HG02571 (cell line): ENCODE measurements at regions not wholly inside any gene's neighbourhood (a gene's known extent, or its start where the extent isn't known, plus 50 kb on each side); places are given as distances from the start of the nearest gene placed in this dataset.

Experiments
- ATAC-seq: cut with Tn5 transposase; IDR thresholded peaks from one replicate; pipeline ENCODE4 v1.9.1; 2021; ENCODE audit warnings: mild to moderate bottlenecking, moderate library complexity; ENCODE audit not compliant: unreplicated experiment

DNA sequence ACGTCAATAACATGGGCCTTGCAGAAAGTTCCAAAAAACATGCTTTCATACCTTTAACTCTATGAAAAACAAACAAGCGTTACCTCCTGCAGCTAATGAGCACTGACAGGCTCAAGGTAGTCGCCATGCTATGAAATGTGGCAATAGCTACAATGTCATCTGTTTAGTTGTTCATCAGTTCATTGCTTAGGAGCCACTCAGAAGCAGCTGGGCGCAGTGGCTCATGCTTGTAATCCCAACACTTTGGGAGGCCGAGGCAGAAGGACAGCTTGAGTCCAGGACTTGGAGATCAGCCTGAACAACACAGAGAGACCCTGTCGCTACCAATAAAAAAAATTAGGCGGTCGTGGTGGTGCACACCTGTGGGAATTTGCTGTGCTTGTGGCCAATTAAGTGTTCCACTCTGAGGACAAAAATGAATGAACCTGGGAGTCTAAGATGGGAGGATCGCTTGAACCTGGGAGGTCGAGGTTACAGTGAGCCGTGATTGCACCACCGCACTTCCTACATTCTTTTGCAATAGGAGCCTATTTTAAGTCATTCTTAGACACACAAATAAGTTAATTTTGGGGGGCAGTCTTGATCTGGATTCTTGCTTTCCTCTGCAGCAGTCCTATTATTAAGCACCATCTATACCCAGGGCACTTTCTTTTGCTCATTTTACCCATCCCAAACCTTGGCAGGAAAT is 276.2 kb upstream of the KLF14 start:
- no peak for ATAC-seq

GRCh38 chr7:131010717-131011431 is 276.9 kb upstream of the KLF14 start:
- ATAC-seq: no peak

DNA sequence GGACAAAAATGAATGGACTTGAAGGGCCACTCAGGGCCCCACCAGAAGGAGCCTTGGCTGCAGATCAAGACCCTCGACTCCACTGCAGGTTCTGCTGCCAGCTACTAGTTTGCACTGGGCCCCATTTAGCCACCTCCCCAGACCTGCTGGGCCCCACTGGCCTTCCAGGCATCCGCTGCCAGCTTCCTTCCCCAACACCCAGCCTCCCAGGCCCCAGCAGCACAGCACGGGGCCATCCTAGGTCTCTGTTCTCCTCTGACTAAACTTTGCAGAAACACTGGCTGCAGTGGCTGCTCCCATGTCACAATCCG is 277.4 kb upstream of the KLF14 start:
- no peak for ATAC-seq

GRCh38 chr7:131011976-131012375 is 278.0 kb upstream of the KLF14 start:
- no peak for ATAC-seq

DNA sequence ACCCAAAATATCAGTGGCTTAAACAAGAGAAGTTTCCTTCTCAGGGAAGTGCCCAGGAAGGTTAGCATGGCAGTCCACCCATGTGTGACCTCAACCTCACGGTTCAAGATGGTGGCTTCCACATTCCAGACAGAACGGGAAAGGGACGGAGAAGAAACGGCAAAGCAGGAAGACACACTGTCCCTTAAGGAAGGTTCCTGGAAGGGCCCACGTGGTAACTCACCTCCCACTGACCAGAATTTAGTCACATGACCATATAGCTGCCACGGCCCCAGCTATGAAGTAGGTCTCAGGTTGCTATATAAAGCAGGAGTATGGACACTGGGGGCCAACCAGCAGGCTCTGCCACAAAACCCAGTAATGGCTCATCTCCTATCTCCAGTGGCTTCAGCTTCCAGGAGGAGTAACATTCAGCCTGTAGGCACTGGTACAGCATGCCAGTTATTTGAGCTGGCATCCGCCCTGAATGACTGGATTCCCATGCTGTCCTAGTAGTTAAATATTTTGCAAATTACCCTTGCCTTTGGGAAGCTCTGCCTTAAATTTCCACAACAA is 278.5 kb upstream of the KLF14 start:
- no peak for ATAC-seq

- ATAC-seq: no peak
Observed at GRCh38 chr7:131013716-131014115, 279.7 kb upstream of the KLF14 start.

DNA sequence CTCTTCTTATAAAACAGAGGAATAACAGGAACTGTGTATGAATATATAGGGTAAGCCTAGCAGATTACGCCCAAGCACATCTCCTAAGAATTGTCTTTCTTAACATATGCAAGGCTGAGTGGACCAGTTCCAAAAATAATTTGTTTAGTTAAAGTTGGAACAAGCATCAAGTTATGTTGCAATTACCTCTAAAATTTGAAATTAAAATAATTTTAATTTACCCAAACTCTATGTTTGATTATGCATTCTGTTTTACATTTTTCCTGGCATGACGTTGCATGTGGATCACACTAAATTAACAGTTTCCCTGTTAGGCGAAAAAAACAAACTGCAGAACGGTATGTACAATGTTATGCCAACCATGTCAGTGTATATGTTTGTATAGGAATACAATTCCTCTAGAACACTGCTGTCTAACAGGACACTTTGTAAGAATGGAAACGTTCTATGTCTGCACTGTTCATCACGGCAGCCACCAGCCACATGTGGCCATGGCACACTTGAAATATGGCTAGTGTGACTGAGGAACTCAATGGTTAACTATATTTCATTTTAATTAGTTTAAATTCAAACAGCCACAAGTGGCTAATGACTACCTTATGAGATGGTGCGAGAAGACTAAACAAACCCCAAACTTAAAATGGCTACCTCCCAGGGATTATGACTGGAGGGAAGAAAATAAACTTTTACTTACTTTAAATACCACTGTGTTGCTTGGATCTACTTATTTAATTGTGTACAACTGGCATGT is 281.1 kb upstream of the KLF14 start:
- no peak for ATAC-seq

DNA sequence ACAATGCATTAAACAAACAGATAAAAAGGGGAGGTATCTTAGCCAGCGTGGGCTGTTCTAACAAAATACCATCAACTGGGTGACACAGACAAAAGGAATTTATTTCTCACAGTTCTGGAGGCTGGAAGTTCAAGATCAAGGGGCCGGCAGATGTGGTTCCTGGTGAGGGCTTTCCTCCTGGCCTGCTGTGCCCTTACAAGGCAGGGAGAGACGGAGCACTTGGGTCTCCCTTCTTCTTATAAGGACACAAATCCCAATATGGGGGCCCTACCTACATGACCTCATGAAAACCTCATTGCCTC is 281.6 kb upstream of the KLF14 start:
- ATAC-seq: no peak

DNA sequence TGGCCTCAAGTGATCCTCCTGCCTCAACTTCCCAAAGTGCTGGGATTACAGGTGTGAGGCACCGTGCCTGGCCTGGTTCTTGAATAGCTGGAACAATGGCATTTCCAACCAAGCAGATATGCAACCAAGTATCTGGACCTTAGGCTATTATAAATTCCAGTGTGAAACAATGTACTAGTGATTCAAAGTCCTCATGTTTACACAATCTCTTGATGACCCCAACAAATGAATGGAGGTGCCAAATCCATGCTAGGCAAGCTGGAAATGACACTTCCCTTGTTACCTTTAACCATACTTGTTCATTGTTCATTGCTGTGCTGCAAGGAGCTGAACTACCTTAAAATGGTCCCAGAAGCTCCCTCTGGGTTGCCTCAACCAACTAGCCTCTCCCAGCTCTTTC is 282.2 kb upstream of the KLF14 start:
- ATAC-seq: no peak

DNA sequence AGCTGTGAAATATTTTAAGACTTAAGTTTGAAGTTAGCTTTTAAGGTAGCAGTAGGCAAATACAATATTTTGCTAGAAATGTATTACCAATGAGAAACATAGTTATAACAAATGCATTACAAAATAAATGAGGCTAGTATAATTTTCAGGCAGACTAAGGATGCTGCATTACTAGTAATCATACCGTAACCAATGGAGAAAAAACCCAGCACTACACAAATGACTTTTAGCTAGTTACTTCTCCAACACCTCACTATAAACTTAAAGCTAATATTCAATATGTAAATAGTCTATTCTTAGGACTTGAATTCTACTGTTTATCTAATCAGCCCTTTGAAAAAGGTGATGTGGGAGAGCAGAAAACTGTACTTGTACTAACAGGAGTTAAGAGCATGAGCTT is 285.3 kb upstream of the KLF14 start:
- ATAC-seq: no peak

- no peak for ATAC-seq
Observed at GRCh38 chr7:131020759-131021261, 286.8 kb upstream of the KLF14 start.

DNA sequence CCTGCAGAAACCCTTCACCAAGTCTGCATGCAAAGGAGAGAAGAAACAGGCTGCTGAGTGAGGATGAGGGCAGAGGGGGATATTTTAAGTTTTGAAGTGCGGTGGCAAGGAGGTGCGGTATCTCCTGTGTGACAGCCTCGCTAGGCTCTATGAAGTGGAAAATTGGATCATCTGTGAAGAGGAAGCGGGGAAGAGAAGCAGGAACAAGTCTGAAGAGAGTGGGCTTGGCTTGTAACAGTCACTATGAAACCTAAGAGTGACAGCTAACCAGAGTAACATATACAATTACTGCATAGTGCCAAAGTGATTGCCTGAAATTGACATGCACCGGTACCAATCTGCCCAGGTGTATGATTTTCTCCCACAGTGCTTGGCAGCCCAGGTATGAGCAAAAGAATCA is 287.5 kb upstream of the KLF14 start:
- peak; percentile 43 for ATAC-seq

DNA sequence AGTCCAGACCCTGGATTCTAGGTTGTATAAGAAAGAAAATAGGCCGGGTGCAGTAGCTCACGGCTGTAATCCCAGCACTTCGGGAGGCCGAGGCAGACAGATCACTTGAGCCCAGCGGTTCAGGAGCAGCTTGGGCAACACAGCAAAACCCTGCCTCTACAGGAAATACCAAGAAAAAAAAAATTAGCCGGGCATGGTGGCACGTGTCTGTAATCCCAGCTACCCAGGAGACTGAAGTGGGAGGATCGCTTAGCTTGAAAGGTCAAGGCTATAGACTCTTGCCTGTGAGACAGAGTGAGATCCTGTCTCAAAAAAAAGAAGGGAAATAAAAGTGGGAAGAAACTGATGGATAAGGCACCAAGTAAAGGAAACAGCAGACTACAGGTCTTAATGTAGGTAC is 287.9 kb upstream of the KLF14 start:
- no peak for ATAC-seq

DNA sequence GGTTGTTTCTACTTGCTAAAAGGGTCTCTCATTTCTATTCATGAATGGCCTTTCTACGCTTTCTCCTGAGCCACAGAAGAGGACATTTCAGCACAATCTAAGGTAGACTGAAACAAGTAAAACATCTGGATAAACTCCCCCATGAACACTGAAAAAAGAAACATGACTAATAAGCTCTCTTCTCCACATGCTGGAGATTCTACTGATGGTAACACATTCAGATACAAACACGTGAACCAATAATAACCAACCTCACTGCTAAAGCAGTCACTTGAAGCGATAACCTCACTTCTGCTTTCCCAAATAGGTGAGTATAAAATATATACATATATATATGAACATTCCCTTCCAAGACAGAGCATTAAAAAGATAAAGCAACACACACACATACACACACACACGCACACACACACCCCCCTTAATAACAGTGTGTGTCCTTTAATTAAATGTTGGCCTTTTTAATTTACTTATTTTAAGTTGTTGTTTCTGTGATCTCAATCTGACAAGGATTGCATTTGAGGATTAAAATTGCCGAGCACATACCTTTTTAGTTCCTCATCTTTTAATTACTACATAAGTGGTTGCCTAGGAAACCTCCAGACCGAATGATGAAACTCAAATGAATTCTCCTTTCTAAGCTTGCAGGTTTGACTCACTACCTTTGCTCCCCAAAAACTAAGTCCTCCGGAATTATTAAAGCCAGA is 292.4 kb upstream of the KLF14 start:
- ATAC-seq: no peak

DNA sequence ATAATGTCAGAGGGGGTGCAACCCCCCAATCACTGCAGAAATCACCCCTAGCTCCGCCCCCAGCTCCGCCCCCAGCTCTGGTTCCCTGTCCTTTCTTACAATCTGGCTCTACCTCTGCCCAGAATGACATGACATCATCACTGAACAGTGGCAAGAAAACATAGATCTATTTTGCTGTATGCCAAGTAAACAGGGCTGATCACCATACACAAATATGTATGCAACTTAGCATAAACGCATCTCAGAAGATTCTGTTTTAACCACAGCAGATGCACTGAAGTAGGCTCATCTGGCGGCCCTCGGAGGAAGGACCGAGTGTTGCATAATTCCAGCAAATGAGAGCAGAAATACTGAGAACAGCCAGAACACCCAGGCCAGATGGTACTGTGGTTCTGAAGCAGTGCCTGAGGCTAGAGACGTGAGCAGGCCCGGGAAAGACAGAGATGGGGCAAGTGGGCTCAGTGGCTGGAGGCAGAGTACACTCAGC is 293.3 kb upstream of the KLF14 start:
- ATAC-seq: no peak

- no peak for ATAC-seq
Observed at GRCh38 chr7:131028295-131028694, 294.3 kb upstream of the KLF14 start.

GRCh38 chr7:131029002-131029401 is 295.0 kb upstream of the KLF14 start:
- no peak for ATAC-seq

DNA sequence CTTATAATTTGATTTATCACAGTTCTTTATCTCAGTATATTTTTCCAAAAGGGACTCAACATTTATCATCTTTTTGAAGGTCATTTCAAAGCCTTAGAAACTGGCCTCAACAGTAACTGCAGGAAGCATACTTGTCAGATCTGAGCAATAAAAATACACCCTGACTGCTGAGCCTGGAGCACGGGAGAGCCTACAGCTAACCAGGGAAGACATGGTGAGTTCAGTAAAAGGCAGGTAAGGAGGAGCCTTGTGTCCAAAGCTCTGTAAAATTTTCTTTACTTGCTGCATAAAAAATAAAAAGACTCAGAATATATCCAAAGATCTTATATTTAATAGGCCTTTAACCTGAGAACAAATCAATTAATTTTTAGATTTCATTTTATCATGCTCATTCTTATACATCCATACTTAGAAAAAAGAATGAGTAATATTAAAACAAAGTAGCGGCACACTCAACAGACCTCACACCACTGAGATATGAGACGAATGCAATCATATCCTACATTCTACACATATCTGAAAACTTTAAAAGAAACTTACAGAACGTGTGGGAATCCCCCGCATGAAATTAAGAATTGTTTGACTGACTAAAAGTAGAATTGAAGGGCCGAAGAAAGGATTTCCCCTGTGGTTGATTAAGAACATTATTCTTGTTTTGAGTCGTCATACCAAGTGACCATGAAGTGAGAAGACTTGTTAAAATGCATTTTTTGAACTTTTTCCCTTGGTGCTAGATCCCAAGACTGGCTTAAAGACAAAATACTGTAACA is 296.4 kb upstream of the MKLN1 start:
- ATAC-seq: peak; percentile 56

DNA sequence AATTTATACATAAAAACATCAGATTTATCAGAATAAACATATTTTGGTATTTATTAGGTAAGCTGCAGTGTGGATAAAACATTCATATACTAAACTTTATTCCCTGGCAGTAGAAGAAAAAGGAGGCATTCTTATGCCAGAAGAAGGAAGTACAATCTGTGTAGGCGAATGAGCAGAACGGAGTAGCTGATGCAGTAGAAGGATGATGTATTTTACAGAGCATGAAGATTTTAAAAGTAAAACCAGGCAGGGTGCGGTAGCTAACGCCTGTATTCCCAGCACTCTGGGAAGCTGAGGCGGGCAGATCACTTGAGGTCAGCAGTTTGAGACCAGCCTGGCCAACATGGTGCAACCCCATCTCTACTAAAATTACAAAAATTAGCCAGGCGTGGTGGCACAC is 294.9 kb upstream of the MKLN1 start:
- ATAC-seq: no peak

DNA sequence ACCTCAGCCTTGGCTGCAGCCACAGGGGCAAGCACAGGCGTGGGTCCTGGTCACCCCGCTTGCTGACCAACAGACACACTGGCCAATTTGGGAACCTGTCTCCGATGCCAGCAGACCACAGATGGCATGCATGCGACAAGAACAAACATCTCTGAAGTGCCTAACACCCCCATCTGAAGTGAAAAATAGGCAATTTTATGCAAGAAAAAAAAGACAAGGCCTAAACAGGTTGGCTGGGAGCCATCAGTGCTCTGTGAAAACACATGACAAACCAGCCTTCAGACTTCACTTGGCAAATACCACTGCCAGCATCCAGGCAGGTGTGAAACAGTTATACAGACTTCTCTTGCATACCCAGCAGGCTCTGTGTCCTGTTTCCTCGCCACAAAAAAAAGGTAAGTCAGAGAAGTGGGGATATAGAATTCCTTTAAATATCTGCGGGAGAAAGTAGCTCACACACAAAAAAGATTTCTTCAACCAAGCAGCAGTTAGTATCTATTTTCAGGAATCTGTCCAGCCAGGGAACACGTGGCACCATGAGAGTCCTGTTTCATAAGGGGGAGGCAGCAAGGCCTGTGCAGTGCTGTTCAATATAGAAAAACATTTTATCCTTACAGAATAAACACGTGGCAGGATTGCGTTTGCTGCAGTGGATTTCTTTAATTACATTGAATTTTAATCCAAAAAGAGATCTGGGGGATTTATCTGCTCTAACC is 293.4 kb upstream of the MKLN1 start:
- no peak for ATAC-seq
